ENCODE measurements at regions not wholly inside any gene's neighbourhood (a gene's known extent, or its start where the extent isn't known, plus 50 kb on each side); places are given as distances from the start of the nearest gene placed in this dataset.
"Not testable (repeated sequence)": the region's sequence is repeated elsewhere in the genome, so short reads cannot be mapped to it uniquely, and the experiment has no call there.

GRCh38 chr2:105999211-105999989, 194.7 kb downstream of the UXS1 start:
- no peak overlapping the region for H3K4me2 ChIP-seq (ENCODE audit: low read length)
- H3K9ac ChIP-seq (ENCODE audit: low read depth, low read length) = no peak overlapping the region
- no peak overlapping the region for H3K4me3 ChIP-seq (ENCODE audit: low read length)
- no peaks in the 10 kb centered on the region for H3K36me3 ChIP-seq (ENCODE audit: insufficient read depth, low read length)
- no peaks in the 10 kb centered on the region for H3K9me3 ChIP-seq (replicated peaks; ENCODE audit: low read length)
- no peaks in the 10 kb centered on the region for H3K4me1 ChIP-seq (ENCODE audit: control insufficient read depth, insufficient read depth, low read length)
- H3K27me3 ChIP-seq (ENCODE audit: control insufficient read depth, insufficient read depth, low read length) = no peaks in the 10 kb centered on the region

GRCh38 chr2:105997711-105998110, 196.4 kb downstream of the UXS1 start:
- Histone ChIP-seq H3K4me3 (ENCODE audit: low read length) (no peak overlapping the region), H3K27me3 (ENCODE audit: control insufficient read depth, insufficient read depth, low read length) (no peaks in the 10 kb centered on the region), H3K36me3 (ENCODE audit: insufficient read depth, low read length) (no peaks in the 10 kb centered on the region), H3K4me2 (ENCODE audit: low read length) (no peak overlapping the region), H3K9ac (ENCODE audit: low read depth, low read length) (no peak overlapping the region), H3K9me3 (replicated peaks; ENCODE audit: low read length) (peaks cover 4% of the 10 kb centered on the region), H3K4me1 (ENCODE audit: control insufficient read depth, insufficient read depth, low read length) (no peaks in the 10 kb centered on the region)

GRCh38 chr2:105990624-105991023, 203.5 kb downstream of the UXS1 start:
- Histone ChIP-seq H3K4me1 (ENCODE audit: control insufficient read depth, insufficient read depth, low read length) (no peaks in the 10 kb centered on the region), H3K9me3 (replicated peaks; ENCODE audit: low read length) (peaks cover 8% of the 10 kb centered on the region), H3K9ac (ENCODE audit: low read depth, low read length) (no peak overlapping the region), H3K36me3 (ENCODE audit: insufficient read depth, low read length) (no peaks in the 10 kb centered on the region), H3K27me3 (ENCODE audit: control insufficient read depth, insufficient read depth, low read length) (peaks cover 2% of the 10 kb centered on the region), H3K4me2 (ENCODE audit: low read length) (no peak overlapping the region), H3K4me3 (ENCODE audit: low read length) (no peak overlapping the region)

GRCh38 chr2:105989803-105990202, 204.3 kb downstream of the UXS1 start:
- not testable (repeated sequence) for H3K4me2 ChIP-seq (ENCODE audit: low read length); H3K9me3 ChIP-seq (replicated peaks; ENCODE audit: low read length); H3K4me1 ChIP-seq (ENCODE audit: control insufficient read depth, insufficient read depth, low read length); H3K9ac ChIP-seq (ENCODE audit: low read depth, low read length); H3K36me3 ChIP-seq (ENCODE audit: insufficient read depth, low read length); H3K4me3 ChIP-seq (ENCODE audit: low read length); H3K27me3 ChIP-seq (ENCODE audit: control insufficient read depth, insufficient read depth, low read length)

GRCh38 chr2:105989070-105989469, 205.0 kb downstream of the UXS1 start:
- H3K9ac ChIP-seq (ENCODE audit: low read depth, low read length) = no peak overlapping the region
- peaks cover 8% of the 10 kb centered on the region for H3K9me3 ChIP-seq (replicated peaks; ENCODE audit: low read length)
- H3K27me3 ChIP-seq (ENCODE audit: control insufficient read depth, insufficient read depth, low read length) = peaks cover 2% of the 10 kb centered on the region
- H3K4me1 ChIP-seq (ENCODE audit: control insufficient read depth, insufficient read depth, low read length) = no peaks in the 10 kb centered on the region
- H3K36me3 ChIP-seq (ENCODE audit: insufficient read depth, low read length) = no peaks in the 10 kb centered on the region
- no peak overlapping the region for H3K4me3 ChIP-seq (ENCODE audit: low read length)
- H3K4me2 ChIP-seq (ENCODE audit: low read length) = no peak overlapping the region

GRCh38 chr2:105977807-105978206, 216.3 kb downstream of the UXS1 start:
- Histone ChIP-seq H3K9ac (ENCODE audit: low read depth, low read length) (no peak overlapping the region), H3K4me2 (ENCODE audit: low read length) (no peak overlapping the region), H3K36me3 (ENCODE audit: insufficient read depth, low read length) (no peaks in the 10 kb centered on the region), H3K9me3 (replicated peaks; ENCODE audit: low read length) (peaks cover 6% of the 10 kb centered on the region), H3K27me3 (ENCODE audit: control insufficient read depth, insufficient read depth, low read length) (peaks cover 6% of the 10 kb centered on the region), H3K4me1 (ENCODE audit: control insufficient read depth, insufficient read depth, low read length) (peaks cover 6% of the 10 kb centered on the region), H3K4me3 (ENCODE audit: low read length) (no peak overlapping the region)

- no peak overlapping the region for H3K4me2 ChIP-seq (ENCODE audit: low read length)
- peaks cover 6% of the 10 kb centered on the region for H3K27me3 ChIP-seq (ENCODE audit: control insufficient read depth, insufficient read depth, low read length)
- no peak overlapping the region for H3K4me3 ChIP-seq (ENCODE audit: low read length)
- peaks cover 6% of the 10 kb centered on the region for H3K4me1 ChIP-seq (ENCODE audit: control insufficient read depth, insufficient read depth, low read length)
- H3K9me3 ChIP-seq (replicated peaks; ENCODE audit: low read length) = peaks cover 6% of the 10 kb centered on the region
- no peaks in the 10 kb centered on the region for H3K36me3 ChIP-seq (ENCODE audit: insufficient read depth, low read length)
- no peak overlapping the region for H3K9ac ChIP-seq (ENCODE audit: low read depth, low read length)
Measured at GRCh38 chr2:105977212-105977611, 216.9 kb downstream of the UXS1 start.

GRCh38 chr2:105974812-105975211, 219.3 kb downstream of the UXS1 start:
- Histone ChIP-seq H3K4me2 (ENCODE audit: low read length) (no peak overlapping the region), H3K27me3 (ENCODE audit: control insufficient read depth, insufficient read depth, low read length) (peaks cover 11% of the 10 kb centered on the region), H3K36me3 (ENCODE audit: insufficient read depth, low read length) (no peaks in the 10 kb centered on the region), H3K4me1 (ENCODE audit: control insufficient read depth, insufficient read depth, low read length) (peaks cover 6% of the 10 kb centered on the region), H3K9ac (ENCODE audit: low read depth, low read length) (no peak overlapping the region), H3K4me3 (ENCODE audit: low read length) (no peak overlapping the region), H3K9me3 (replicated peaks; ENCODE audit: low read length) (peaks cover 6% of the 10 kb centered on the region)

- peaks cover 6% of the 10 kb centered on the region for H3K9me3 ChIP-seq (replicated peaks; ENCODE audit: low read length)
- peaks cover 11% of the 10 kb centered on the region for H3K27me3 ChIP-seq (ENCODE audit: control insufficient read depth, insufficient read depth, low read length)
- no peak overlapping the region for H3K9ac ChIP-seq (ENCODE audit: low read depth, low read length)
- H3K4me2 ChIP-seq (ENCODE audit: low read length) = no peak overlapping the region
- H3K4me3 ChIP-seq (ENCODE audit: low read length) = no peak overlapping the region
- no peaks in the 10 kb centered on the region for H3K36me3 ChIP-seq (ENCODE audit: insufficient read depth, low read length)
- H3K4me1 ChIP-seq (ENCODE audit: control insufficient read depth, insufficient read depth, low read length) = peaks cover 6% of the 10 kb centered on the region
Measured at GRCh38 chr2:105972927-105973326, 221.2 kb downstream of the UXS1 start.

- no peak overlapping the region for H3K4me3 ChIP-seq (ENCODE audit: low read length)
- no peaks in the 10 kb centered on the region for H3K36me3 ChIP-seq (ENCODE audit: insufficient read depth, low read length)
- H3K27me3 ChIP-seq (ENCODE audit: control insufficient read depth, insufficient read depth, low read length) = peaks cover 11% of the 10 kb centered on the region
- peaks cover 6% of the 10 kb centered on the region for H3K9me3 ChIP-seq (replicated peaks; ENCODE audit: low read length)
- no peaks in the 10 kb centered on the region for H3K4me1 ChIP-seq (ENCODE audit: control insufficient read depth, insufficient read depth, low read length)
- no peak overlapping the region for H3K4me2 ChIP-seq (ENCODE audit: low read length)
- H3K9ac ChIP-seq (ENCODE audit: low read depth, low read length) = no peak overlapping the region
Measured at GRCh38 chr2:105972246-105972645, 221.9 kb downstream of the UXS1 start.

GRCh38 chr2:105969552-105969951, 224.5 kb downstream of the UXS1 start:
- H3K27me3 ChIP-seq (ENCODE audit: control insufficient read depth, insufficient read depth, low read length) = peaks cover 11% of the 10 kb centered on the region
- H3K9ac ChIP-seq (ENCODE audit: low read depth, low read length) = no peak overlapping the region
- H3K9me3 ChIP-seq (replicated peaks; ENCODE audit: low read length) = no peaks in the 10 kb centered on the region
- H3K4me2 ChIP-seq (ENCODE audit: low read length) = no peak overlapping the region
- no peaks in the 10 kb centered on the region for H3K36me3 ChIP-seq (ENCODE audit: insufficient read depth, low read length)
- no peaks in the 10 kb centered on the region for H3K4me1 ChIP-seq (ENCODE audit: control insufficient read depth, insufficient read depth, low read length)
- H3K4me3 ChIP-seq (ENCODE audit: low read length) = no peak overlapping the region

GRCh38 chr2:105962221-105962620, 217.5 kb downstream of the NCK2 start:
- no peak overlapping the region for H3K9ac ChIP-seq (ENCODE audit: low read depth, low read length)
- no peak overlapping the region for H3K4me2 ChIP-seq (ENCODE audit: low read length)
- H3K27me3 ChIP-seq (ENCODE audit: control insufficient read depth, insufficient read depth, low read length) = peaks cover 35% of the 10 kb centered on the region
- no peak overlapping the region for H3K4me3 ChIP-seq (ENCODE audit: low read length)
- no peaks in the 10 kb centered on the region for H3K9me3 ChIP-seq (replicated peaks; ENCODE audit: low read length)
- H3K36me3 ChIP-seq (ENCODE audit: insufficient read depth, low read length) = no peaks in the 10 kb centered on the region
- H3K4me1 ChIP-seq (ENCODE audit: control insufficient read depth, insufficient read depth, low read length) = no peaks in the 10 kb centered on the region
